SK-N-SH (cell line): ENCODE measurements at regions not wholly inside any gene's neighbourhood (a gene's known extent, or its start where the extent isn't known, plus 50 kb on each side); places are given as distances from the start of the nearest gene placed in this dataset.

Experiments
- CTCF ChIA-PET: fragments of 300-600, 350-600 bp; formaldehyde crosslinking; extraction: SDS; loops from one replicate; lab custom pipeline; 2021; lab: Yijun Ruan, JAX
- POLR2A ChIA-PET: fragments of 350-600 bp; sonication (Branson Sonifier 250); formaldehyde crosslinking; extraction: SDS; loops from one replicate; lab custom pipeline; 2020; ENCODE audit warnings: antibody characterized with exemption, inconsistent platforms; lab: Yijun Ruan, JAX
- DNase-seq: peaks from one replicate; pipeline ENCODE4 v3.0.0; 2012
- H2AFZ ChIP-seq: fragments of 200-600 bp; sonication (generic); 2 replicates; pipeline ENCODE4 v1.8.1; 2016; ENCODE audit warnings: antibody characterized with exemption, mild to moderate bottlenecking, low read depth
- H3F3A ChIP-seq: fragments of 200-600 bp; sonication (generic); replicated peaks from 2 replicates; pipeline ENCODE3; 2016; ENCODE audit warnings: antibody characterized with exemption, mild to moderate bottlenecking; ENCODE audit not compliant: insufficient read depth
- H3K27ac ChIP-seq, 2 experiments: fragments of 200-500 bp in 1 of 2; fragments of 200-600 bp in 1 of 2; sonication (Bioruptor generic) in 1 of 2; sonication (generic), shearing (Covaris generic) in 1 of 2; 2 replicates each; pipeline versions ENCODE4 v1.5.1 to v1.6.1; 2014 to 2016; ENCODE audit warnings: low read depth in 2 of 2, inconsistent platforms in 1 of 2, low read length in 1 of 2, mild to moderate bottlenecking in 1 of 2, mixed read lengths in 1 of 2
- H3K27me3 ChIP-seq: fragments of 200-600 bp; sonication (generic), shearing (Covaris generic); 2 replicates; pipeline ENCODE4 v1.6.1; 2016; ENCODE audit warnings: mixed run types; ENCODE audit not compliant: insufficient read depth
- H3K36me3 ChIP-seq, 2 experiments: fragments of 200-500 bp in 1 of 2; fragments of 200-600 bp in 1 of 2; sonication (Bioruptor generic) in 1 of 2; sonication (generic) in 1 of 2; replicated peaks in 1 of 2; 2 replicates each; pipeline versions ENCODE3 to v1.5.1; 2014 to 2016; ENCODE audit warnings: low read length in 1 of 2, mild to moderate bottlenecking in 1 of 2; ENCODE audit not compliant: insufficient read depth in 2 of 2, control insufficient read depth in 1 of 2
- H3K4me1 ChIP-seq, 2 experiments: fragments of 200-500 bp in 1 of 2; fragments of 200-600 bp in 1 of 2; sonication (Bioruptor generic) in 1 of 2; sonication (generic), shearing (Covaris generic) in 1 of 2; 2 replicates each; pipeline versions ENCODE4 v1.5.1 to v1.6.1; 2014 to 2016; ENCODE audit warnings: low read depth in 1 of 2, low read length in 1 of 2, mixed run types in 1 of 2; ENCODE audit not compliant: insufficient read depth in 2 of 2, control insufficient read depth in 1 of 2
- H3K4me2 ChIP-seq: fragments of 200-600 bp; sonication (generic), shearing (Covaris generic); 2 replicates; pipeline ENCODE4 v1.6.1; 2017; ENCODE audit warnings: mixed run types
- H3K4me3 ChIP-seq, 2 experiments: fragments of 200-500 bp in 1 of 2; fragments of 200-600 bp in 1 of 2; sonication (Bioruptor generic) in 1 of 2; sonication (generic), shearing (Covaris generic) in 1 of 2; 2 replicates each; pipeline versions ENCODE4 v1.5.1 to v1.8.1; 2014 to 2016; ENCODE audit warnings: low read depth in 2 of 2, inconsistent platforms in 1 of 2, low read length in 1 of 2, mild to moderate bottlenecking in 1 of 2, mixed read lengths in 1 of 2, moderate library complexity in 1 of 2
- H3K79me2 ChIP-seq: fragments of 200-600 bp; sonication (generic); 2 replicates; pipeline ENCODE4 v1.8.1; 2017; ENCODE audit warnings: mild to moderate bottlenecking; ENCODE audit not compliant: insufficient read depth
- H3K9ac ChIP-seq: fragments of 200-600 bp; sonication (generic); 2 replicates; pipeline ENCODE4 v1.6.1; 2017; ENCODE audit warnings: mixed run types
- H3K9me2 ChIP-seq: fragments of 200-600 bp; sonication (generic); 2 replicates; pipeline ENCODE4 v1.6.1; 2017; ENCODE audit warnings: mixed run types
- H3K9me3 ChIP-seq: fragments of 200-600 bp; sonication (generic); 2 replicates; pipeline ENCODE4 v1.6.1; 2017; ENCODE audit warnings: mixed run types, mild to moderate bottlenecking, moderate library complexity
- H4K20me1 ChIP-seq: fragments of 200-600 bp; sonication (generic); 2 replicates; pipeline ENCODE4 v1.6.1; 2017; ENCODE audit warnings: mild to moderate bottlenecking, mixed run types; ENCODE audit not compliant: insufficient read depth
- CHD2 ChIP-seq: fragments of 150-350 bp; IDR thresholded peaks from 2 replicates; pipeline ENCODE4 v1.6.1; 2018; ENCODE audit warnings: low read length; ENCODE audit not compliant: partially characterized antibody
- CTCF ChIP-seq: fragments of 200-600 bp; sonication (generic); IDR thresholded peaks from 2 replicates; pipeline ENCODE4 v1.6.1; 2017; ENCODE audit warnings: antibody characterized with exemption, mild to moderate bottlenecking, moderate library complexity
- ELF1 ChIP-seq: IDR thresholded peaks from 2 replicates; pipeline ENCODE4 v1.4.0; 2012
- EP300 ChIP-seq, 2 experiments: IDR thresholded peaks; 2 replicates each; pipeline versions ENCODE4 v1.4.0 to v1.6.1; 2012; ENCODE audit warnings: borderline replicate concordance in 1 of 2, low read depth in 1 of 2, low read length in 1 of 2
- EZH2phosphoT487 ChIP-seq: fragments of 200-600 bp; sonication (generic); IDR thresholded peaks from 2 replicates; pipeline ENCODE4 v1.6.1; 2017; ENCODE audit warnings: low read depth, mixed run types, mild to moderate bottlenecking, antibody characterized with exemption, moderate library complexity, borderline replicate concordance
- FOXJ3 ChIP-seq: sonication (generic); formaldehyde crosslinking; IDR thresholded peaks from 2 replicates; pipeline ENCODE4 v1.5.1; 2020; ENCODE audit warnings: mild to moderate bottlenecking, missing genetic modification reagents
- GABPA ChIP-seq: IDR thresholded peaks from 2 replicates; pipeline ENCODE4 v1.4.0; 2012; ENCODE audit warnings: low read depth, mild to moderate bottlenecking
- MEF2A ChIP-seq: IDR thresholded peaks from 2 replicates; pipeline ENCODE4 v1.4.0; 2012; ENCODE audit warnings: low read depth, borderline replicate concordance
- MXI1 ChIP-seq: IDR thresholded peaks from 2 replicates; pipeline ENCODE4 v1.6.1; 2012; ENCODE audit warnings: mild to moderate bottlenecking, low read depth, low read length, improper control_type of control experiment
- NFIC ChIP-seq: IDR thresholded peaks from 2 replicates; pipeline ENCODE4 v1.4.0; 2012; ENCODE audit warnings: borderline replicate concordance
- NRF1 ChIP-seq: IDR thresholded peaks from 2 replicates; pipeline ENCODE4 v1.6.1; 2012; ENCODE audit warnings: low read depth, mild to moderate bottlenecking, low read length
- POLR2AphosphoS5 ChIP-seq: IDR thresholded peaks from 2 replicates; pipeline ENCODE4 v1.6.1; 2012; ENCODE audit warnings: low read depth, low read length
- RAD21 ChIP-seq: IDR thresholded peaks from 2 replicates; pipeline ENCODE4 v1.6.1; 2012; ENCODE audit warnings: mild to moderate bottlenecking, low read length
- SIN3A ChIP-seq: IDR thresholded peaks from 2 replicates; pipeline ENCODE4 v1.6.1; 2012; ENCODE audit warnings: low read depth, mild to moderate bottlenecking, low read length, moderate library complexity, borderline replicate concordance
- TAF1 ChIP-seq: IDR thresholded peaks from 2 replicates; pipeline ENCODE4 v1.6.1; 2012; ENCODE audit warnings: low read depth, mild to moderate bottlenecking, low read length, moderate library complexity, borderline replicate concordance
- ZBTB33 ChIP-seq: IDR thresholded peaks from 2 replicates; pipeline ENCODE4 v1.4.0; 2012; ENCODE audit warnings: low read depth, borderline replicate concordance
- WGBS: methylation state at CpG from one replicate; pipeline ENCODE4 v1.1.6; 2017; ENCODE audit warnings: low lambda C conversion rate; 5-methylcytosine and 5-hydroxymethylcytosine counted together
- TF ChIP-seq, protein P1 (sequence below): IDR thresholded peaks from 2 replicates; pipeline ENCODE4; 2012
- TF ChIP-seq, protein P2 (sequence below): IDR thresholded peaks from 2 replicates; pipeline ENCODE4 v1.4.0; 2012; ENCODE audit warnings: low read depth
- TF ChIP-seq, protein P3 (sequence below): IDR thresholded peaks from 2 replicates; pipeline ENCODE4 v1.4.0; 2012; ENCODE audit warnings: low read depth, borderline replicate concordance

DNA sequence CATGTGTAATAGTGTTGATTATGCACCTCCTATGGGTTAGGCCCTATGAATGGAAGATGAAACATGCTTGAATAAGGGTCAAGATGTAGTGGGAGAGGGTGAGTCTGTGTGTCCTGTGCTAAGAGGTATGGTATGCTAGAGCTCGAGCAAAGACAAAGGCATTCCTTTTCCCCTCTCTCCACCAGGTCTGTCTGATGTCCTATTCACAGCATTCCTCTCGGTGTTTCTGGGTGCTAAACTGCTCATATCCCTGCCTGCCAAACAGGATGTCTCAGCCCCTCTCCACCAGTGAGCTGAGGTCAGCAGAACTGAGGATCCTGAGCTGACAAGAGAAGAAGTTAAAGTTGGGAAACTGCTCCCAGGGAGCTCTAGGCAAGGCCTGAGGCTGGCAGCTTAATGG lies 344.9 kb downstream of the TSN start:
- no peaks in the 10 kb centered on the region for H3K79me2 ChIP-seq
- TF ChIP-seq ELF1: no peak
- TF ChIP-seq MEF2A: no peak
- no peak for TF ChIP-seq CTCF
- TF ChIP-seq NFIC: no peak
- TF ChIP-seq FOXJ3 (CRISPR knock-in tag): no peak
- TF ChIP-seq, protein P1, sequence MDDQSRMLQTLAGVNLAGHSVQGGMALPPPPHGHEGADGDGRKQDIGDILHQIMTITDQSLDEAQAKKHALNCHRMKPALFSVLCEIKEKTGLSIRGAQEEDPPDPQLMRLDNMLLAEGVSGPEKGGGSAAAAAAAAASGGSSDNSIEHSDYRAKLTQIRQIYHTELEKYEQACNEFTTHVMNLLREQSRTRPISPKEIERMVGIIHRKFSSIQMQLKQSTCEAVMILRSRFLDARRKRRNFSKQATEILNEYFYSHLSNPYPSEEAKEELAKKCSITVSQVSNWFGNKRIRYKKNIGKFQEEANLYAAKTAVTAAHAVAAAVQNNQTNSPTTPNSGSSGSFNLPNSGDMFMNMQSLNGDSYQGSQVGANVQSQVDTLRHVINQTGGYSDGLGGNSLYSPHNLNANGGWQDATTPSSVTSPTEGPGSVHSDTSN: no peak
- TF ChIP-seq, protein P2, sequence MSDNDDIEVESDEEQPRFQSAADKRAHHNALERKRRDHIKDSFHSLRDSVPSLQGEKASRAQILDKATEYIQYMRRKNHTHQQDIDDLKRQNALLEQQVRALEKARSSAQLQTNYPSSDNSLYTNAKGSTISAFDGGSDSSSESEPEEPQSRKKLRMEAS: no peak
- TF ChIP-seq POLR2AphosphoS5: no peak
- no peak for TF ChIP-seq NRF1
- TF ChIP-seq RAD21: no peak
- no peak for TF ChIP-seq SIN3A
- TF ChIP-seq, protein P3, sequence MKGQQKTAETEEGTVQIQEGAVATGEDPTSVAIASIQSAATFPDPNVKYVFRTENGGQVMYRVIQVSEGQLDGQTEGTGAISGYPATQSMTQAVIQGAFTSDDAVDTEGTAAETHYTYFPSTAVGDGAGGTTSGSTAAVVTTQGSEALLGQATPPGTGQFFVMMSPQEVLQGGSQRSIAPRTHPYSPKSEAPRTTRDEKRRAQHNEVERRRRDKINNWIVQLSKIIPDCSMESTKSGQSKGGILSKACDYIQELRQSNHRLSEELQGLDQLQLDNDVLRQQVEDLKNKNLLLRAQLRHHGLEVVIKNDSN: no peak
- H4K20me1 ChIP-seq: no peaks in the 10 kb centered on the region
- ChIA-PET CTCF (interaction anchor here (0.8 kb wide), 1 partner anchor 31 kb away, joined by 3 read pairs; no protein-coding TSS in a partner anchor), POLR2A (no interaction called here)
- H3F3A ChIP-seq: no peaks in the 10 kb centered on the region
- no peak overlapping the region for H3K9ac ChIP-seq
- no peak overlapping the region for H3K4me3 ChIP-seq
- H3K4me2 ChIP-seq: no peak overlapping the region
- no peaks in the 10 kb centered on the region for H3K9me2 ChIP-seq
- no peaks in the 10 kb centered on the region for H3K36me3 ChIP-seq
- H3K9me3 ChIP-seq: no peaks in the 10 kb centered on the region
- no peak overlapping the region for H3K27ac ChIP-seq
- H3K4me1 ChIP-seq: no peaks in the 10 kb centered on the region; a peak in 2 of 4 replicates
- H2AFZ ChIP-seq: no peak overlapping the region
- H3K27me3 ChIP-seq: no peaks in the 10 kb centered on the region
- 4% methylated on average over 2 of the region's 2 CpGs for WGBS
- DNase-seq: no peak

GRCh38 chr2:122100756-122101155 lies 345.3 kb downstream of the TSN start:
- H3K79me2 ChIP-seq: no peaks in the 10 kb centered on the region
- ChIA-PET CTCF (interaction anchor here (0.8 kb wide), 1 partner anchor 31 kb away, joined by 3 read pairs; no protein-coding TSS in a partner anchor), POLR2A (no interaction called here)
- H3K9me3 ChIP-seq: no peaks in the 10 kb centered on the region
- DNase-seq: no peak
- H3K4me2 ChIP-seq: no peak overlapping the region
- H3K9ac ChIP-seq: no peak overlapping the region
- no peaks in the 10 kb centered on the region for H3K36me3 ChIP-seq
- no peaks in the 10 kb centered on the region for H3K27me3 ChIP-seq
- TF ChIP-seq FOXJ3 (CRISPR knock-in tag) (no peak), NFIC (no peak), MXI1 (no peak), CTCF (no peak), MEF2A (no peak), CHD2 (no peak), GABPA (no peak), NRF1 (no peak), EP300 (IDR thresholded peaks at IDR 0.05; ENCODE audit: borderline replicate concordance in 1 of 2, low read depth in 1 of 2, low read length in 1 of 2) (no peak), ZBTB33 (no peak), TAF1 (no peak), EZH2phosphoT487 (no peak)
- no peaks in the 10 kb centered on the region; a peak in 2 of 4 replicates for H3K4me1 ChIP-seq
- H3K9me2 ChIP-seq: no peaks in the 10 kb centered on the region
- no peaks in the 10 kb centered on the region for H4K20me1 ChIP-seq
- no peak overlapping the region for H3K4me3 ChIP-seq
- no peak overlapping the region for H3K27ac ChIP-seq
- H3F3A ChIP-seq: no peaks in the 10 kb centered on the region
- no peak overlapping the region for H2AFZ ChIP-seq
